NOMO-1 treated with dmso at 0.1 percent for 144 hours (cell line): ENCODE measurements at regions not wholly inside any gene's neighbourhood (a gene's known extent, or its start where the extent isn't known, plus 50 kb on each side); places are given as distances from the start of the nearest gene placed in this dataset.
A peak's percentile ranks its signal among the peaks of the same experiment; 100 is the strongest.

ENCODE experiments used
- DNase-seq: peaks from one replicate; lab custom pipeline; 2025; ENCODE audit not compliant: unreplicated experiment; lab: John Stamatoyannopoulos, UW

DNA sequence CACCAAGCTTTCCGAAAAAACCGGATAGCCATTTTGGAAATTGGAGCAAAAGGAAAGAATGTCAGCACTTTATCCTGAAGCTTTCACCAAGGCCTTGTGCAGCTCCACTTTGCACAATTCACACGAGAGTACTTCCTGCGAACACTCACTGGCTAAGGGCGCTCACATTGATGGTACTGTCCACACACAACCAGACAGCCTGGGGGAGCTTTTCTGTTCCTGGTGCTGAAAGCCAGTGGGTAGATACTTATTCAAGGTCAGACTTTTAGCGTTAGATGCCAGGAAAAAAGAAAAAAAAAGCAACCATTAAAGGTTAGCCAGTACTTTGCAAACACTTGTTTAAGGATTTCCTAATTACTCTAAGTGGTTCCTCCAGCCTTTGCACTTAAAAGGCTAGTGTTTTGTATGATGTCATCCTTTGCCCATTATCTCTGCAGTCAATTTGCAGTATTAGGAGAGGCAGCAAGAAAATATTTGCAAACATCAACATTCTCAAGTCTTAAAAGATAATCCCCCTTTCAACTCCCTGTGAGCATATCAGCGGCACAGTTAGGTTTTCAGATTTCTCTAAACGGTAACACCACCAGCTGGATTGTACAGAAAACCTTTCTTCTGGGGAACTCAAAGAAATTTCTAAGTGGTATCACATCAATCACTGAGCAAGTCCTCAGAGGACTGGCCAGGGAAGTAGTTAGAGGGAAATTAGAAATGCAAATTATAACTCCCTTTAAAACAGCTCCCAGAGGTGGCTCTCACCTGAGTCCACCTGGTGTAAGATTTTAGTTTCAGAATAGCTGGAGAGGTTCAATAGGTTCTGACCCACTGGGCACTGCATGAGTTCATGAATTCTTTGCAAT lies 243.4 kb upstream of the IRX5 start:
- DNase-seq = no peak

DNA sequence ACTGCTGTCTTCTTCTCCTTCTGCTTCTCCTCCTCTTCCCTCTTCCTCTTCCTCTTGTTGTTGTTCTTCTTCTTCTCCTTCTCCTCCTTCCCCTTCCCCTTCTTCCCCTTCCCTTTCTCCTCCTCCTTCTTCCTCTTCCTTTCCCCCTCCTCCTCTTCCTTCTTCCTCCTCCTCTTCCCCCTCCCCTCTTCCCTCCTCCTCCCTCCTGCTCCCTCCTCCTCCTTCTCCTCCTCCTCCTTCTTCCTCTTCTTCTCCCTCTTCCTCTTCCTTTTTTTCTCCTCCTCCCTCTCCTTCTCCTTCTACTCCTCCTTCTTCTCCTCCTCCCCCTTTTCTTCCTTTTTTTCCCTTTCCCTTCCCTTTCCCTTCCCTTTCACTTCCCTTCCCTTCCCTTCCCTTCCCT lies 245.0 kb upstream of the IRX5 start:
- DNase-seq = no peak

DNA sequence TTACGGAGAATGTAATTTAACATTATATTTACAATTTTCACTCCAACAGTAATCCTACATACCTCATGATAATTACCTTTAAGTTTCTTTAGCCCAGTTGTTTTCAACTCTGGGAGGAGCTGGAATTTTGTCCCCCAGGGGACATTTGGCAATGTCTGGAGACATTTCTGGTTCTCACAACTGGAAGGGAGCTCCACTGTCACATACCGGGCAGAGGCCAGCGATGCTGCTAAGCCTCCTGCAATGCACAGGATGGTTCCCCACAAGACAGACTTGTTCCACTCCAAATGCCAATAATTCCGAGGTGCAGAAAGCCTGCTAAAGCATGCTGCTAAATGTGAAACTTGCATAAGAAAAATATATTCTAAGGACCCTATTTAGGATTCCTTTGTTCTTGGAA lies 251.1 kb upstream of the IRX5 start:
- DNase-seq = no peak

- no peak for DNase-seq
These were observed 253.2 kb upstream of the IRX5 start for GRCh38 chr16:54677308-54677950.

DNA sequence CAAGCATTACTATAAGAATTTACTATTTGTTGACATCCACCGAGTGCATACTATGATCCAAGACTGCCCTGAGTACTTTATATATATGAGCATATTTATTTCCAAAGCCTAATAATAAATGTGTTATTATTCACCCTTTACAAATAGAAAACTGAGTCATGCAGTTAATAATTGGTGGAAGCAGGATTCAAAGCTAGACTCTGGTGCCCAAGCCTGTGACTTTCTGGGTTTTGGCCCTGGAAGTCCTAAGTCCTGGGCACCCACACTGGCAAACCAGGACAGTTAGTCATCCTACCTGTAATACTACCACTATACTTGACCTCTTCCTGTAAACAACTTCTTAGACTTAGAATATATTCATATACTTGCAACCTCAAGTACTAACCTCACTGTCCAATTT lies 257.4 kb upstream of the IRX5 start:
- DNase-seq = no peak

- no peak for DNase-seq
These were observed 258.2 kb upstream of the IRX5 start for GRCh38 chr16:54672500-54672899.

DNA sequence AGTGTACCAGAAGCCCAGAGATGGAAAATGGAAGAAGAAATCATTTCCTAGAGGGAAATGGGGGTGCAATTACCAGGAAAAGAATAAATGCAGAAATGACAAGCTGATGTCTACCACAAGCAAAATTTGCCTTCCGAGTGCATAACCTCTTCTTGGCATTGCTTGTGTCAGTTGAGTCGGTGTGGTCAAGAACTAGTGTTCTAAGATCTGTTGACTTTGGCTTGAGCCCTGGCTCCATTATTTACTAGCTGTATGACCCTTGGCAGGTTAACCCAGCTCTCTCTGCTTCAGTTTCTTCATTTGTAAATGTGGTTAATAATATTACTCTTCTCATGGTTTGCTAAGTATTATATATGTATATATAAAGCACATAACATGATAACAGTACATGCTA lies 273.0 kb upstream of the IRX5 start:
- DNase-seq = no peak

DNA sequence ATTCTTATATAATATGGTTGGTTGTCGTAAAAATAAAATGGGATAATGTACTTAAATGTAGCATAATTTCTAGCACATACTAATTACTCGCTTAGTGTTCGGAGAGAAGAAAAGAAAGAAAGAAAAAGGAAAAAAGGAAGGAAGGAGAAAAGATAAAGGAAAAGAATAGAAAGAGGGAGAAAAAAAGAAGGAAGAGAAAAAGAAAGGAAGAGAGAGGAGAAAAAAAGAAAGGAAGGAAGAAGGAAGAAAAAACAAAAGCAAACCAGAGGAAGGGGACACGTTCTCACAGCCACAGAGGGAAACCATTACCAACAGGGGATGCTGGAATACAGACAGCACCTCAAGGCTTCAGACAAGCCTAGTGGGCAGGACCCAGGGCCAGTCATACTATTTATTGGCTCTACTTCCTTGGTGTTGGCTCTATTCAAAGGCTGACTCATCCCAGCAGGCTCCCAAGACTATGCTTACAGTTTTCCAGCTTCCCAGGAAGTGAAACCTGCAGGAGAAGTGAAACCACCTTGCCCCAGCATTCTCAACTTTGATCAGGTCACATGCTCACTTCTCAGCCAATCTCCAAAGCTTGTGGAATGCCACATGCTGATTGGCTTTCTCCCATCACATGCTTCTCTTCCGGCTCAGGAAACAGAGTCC lies 273.5 kb upstream of the IRX5 start:
- no peak for DNase-seq

DNA sequence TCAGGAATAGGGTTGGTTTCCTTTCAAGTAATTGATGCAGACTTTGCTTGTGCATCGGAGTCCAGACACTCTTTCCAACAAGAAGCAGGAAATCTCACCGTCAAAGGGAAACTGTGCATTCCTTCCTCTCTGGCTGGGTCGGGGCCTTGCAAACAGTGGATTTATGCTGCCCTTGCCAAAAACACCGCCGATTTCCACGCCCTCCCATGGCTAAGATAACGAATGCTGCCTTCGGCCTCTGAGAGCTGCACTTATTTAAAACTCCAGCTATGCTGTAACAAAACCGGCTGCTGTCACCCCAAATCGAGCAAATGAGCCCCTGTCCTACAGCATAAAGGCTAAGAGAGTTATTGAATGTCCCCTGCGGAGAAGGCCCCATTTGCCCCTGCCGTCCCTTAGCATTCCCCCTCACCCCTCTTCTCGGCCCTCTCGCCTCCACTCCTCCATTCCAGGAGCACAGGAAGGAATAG lies 275.5 kb upstream of the IRX5 start:
- no peak for DNase-seq

- no peak for DNase-seq
These were observed 276.2 kb upstream of the IRX5 start for GRCh38 chr16:54654429-54654828.

GRCh38 chr16:54652201-54652770 lies 278.4 kb upstream of the IRX5 start:
- peak; percentile 77 for DNase-seq

DNA sequence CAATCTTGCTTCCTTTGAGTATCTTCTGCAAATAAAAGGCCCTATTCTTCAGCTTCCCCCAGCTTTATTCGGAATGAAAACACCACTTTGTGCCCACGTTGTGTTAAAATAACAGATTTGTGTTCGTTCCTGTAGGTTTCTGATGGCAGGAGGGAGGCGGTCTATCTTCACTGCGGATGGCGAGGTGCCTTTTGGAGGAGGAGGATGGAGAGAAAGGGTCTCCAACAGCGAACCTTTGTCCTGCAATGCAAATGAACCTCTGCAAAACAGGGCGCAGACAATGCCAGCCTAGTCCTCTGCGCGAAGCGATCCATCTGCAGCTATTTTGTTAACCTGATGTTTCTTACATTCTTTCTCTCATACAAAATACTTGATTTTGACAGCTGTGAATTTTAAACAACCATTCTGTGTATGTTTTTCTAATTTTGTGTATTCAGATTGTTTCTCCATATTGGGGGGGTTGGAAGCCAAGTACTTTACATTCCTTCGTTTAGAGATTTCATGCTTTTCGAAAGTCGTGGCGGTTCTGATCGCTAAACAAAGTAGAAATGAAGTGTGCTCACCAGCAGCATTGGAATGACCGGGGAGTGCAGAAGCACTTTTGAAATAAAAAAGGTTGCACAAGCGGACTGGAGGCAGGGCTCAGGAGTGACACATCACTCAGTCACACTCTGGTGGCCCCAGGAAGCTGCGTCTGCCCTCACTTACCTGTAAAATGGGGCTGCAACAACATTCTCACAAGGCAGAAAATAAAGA lies 279.0 kb upstream of the IRX5 start:
- peak; percentile 84 for DNase-seq

DNA sequence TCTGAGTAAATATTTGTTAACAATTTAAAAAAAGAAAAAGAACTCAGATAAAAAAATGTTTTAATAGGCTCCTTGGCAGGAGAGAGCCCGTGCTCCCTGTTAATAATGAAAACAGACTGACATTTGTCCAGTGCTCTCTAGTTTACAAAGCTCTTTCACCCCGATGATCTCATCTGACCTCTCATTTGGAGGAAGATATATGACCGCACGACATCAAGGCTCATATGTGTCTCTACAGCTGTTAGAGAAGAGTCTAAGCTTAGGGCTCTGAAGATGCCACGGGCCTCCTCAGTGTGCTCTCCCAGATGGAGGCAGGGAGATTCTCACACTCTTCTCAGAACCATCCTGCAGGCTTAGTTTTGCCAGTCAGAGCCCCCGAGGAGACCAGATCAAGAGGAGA lies 280.8 kb upstream of the IRX5 start:
- DNase-seq = no peak

GRCh38 chr16:54648575-54648974 lies 282.1 kb upstream of the IRX5 start:
- DNase-seq = no peak

- DNase-seq = no peak
These were observed 282.9 kb upstream of the IRX5 start for GRCh38 chr16:54647725-54648221.

DNA sequence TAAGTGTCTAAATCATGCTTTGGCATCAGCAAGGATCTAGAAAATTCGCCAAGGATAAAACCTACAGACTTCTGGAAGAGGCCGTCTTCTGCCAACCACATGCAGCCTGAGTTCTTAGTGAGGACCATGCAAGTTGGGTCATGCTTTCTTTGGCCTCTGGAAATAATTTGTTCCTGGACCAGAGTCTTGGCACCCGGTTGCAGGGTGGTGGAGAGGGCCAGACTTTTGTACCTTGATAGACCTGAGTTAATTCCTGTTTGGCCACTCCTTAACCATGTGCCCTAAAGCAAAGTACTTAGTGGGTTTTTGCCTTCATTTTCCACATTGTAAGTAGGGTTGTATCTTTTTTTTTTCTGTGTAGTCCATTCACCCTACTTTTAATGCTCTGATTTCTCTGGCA lies 283.4 kb upstream of the IRX5 start:
- no peak for DNase-seq

GRCh38 chr16:54645345-54645744 lies 285.3 kb upstream of the IRX5 start:
- no peak for DNase-seq

DNA sequence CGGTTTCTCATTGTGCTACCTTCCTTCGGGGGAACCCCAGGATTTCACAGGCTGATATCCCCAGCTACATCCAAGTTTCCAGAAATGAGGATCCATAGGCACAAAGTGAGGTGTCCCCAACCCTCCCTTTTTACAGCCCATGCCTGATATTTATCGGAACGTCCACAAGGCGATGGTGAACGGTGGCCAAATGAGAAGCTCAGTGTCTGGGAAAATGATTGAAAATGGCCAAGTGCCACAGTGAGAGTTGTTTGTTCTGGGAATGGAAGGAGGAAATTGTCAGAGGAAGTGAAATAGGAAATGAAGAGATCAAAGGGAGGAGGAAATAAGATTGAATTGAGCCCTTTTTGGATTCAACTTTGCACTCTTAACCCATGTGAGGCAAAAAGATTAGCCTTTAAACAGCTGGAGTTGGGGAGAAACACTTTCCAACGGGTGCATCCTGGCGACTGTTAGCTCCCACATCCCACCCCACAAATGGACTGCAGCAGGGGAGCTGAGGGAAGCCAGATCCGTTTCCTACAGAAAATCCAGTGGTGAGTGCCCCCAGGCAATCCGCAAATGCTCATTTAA lies 294.4 kb upstream of the IRX5 start:
- no peak for DNase-seq

DNA sequence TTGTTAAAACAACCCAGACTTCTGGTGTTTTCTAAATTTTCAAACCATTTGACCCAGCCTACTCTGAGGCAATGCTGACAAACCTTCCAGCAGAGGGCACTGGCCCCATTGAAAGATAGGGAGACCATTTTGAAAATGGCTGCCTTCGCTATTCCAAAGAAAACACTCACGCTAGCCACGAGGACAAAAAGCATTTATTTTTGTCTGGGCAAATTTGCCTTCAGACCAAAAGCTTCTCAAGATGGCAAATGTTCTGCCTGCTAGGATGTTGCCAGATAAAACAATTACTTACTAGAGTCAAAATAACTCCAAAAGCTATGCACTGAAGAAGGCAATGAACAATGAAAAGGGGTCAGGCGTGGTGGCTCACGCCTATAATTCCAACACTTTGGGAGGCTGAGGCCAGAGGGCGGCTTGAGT lies 296.7 kb upstream of the IRX5 start:
- DNase-seq = no peak
